ENCODE measurements at regions not wholly inside any gene's neighbourhood (a gene's known extent, or its start where the extent isn't known, plus 50 kb on each side); places are given as distances from the start of the nearest gene placed in this dataset.

DNA sequence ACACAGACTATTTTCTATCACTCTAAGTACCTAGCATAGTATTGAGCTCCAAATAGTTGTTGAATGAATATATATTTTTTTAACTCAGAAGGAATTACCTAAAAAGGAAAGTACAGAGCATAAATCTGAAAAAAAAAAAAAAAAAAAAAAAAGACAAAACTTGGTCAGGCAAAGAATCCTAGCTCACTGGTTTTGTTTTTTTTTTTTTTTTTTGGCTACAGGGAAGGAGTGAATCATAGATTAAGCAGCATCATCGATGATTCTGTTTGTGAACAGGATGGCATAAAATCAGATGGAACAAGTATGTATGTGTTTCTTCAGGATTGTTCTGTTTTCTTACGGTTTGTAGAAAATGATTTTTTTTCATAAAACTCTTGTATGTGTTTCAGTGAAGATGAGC is 66.1 kb upstream of the BCAT1 start:
- H3K4me1 ChIP-seq (ENCODE audit: low read length): peaks cover 3% of the 10 kb centered on the region

DNA sequence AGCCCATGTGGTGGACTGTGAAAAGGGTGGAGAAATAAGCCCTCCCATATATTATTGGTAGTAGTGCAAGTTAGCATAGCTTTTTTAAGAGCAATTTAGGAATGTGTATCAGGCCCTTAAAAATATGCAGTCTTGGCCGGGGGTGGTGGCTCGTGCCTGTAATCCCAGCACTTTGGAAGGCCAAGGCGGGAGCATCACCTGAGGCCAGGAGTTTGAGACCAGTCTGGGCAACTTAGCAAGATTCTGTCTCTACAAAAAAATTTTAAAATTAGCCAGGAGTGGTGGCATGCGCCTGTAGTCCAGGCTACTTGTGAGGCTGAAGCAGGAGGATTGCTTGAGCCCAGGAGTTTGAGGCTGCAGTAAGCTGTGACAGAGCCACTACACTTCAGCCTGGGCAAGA is 64.2 kb upstream of the BCAT1 start:
- H3K36me3 ChIP-seq (replicated peaks; ENCODE audit: low read depth, low read length): no peaks in the 10 kb centered on the region
- no peak overlapping the region for H3K9ac ChIP-seq (ENCODE audit: low read length)
- H3K4me3 ChIP-seq (ENCODE audit: low read length): no peak overlapping the region
- no peak overlapping the region for H2AFZ ChIP-seq (ENCODE audit: low read depth, low read length)
- no peaks in the 10 kb centered on the region for H3K27me3 ChIP-seq (ENCODE audit: low read depth, low read length)
- no peak overlapping the region for H3K27ac ChIP-seq (ENCODE audit: low read length)
- H3K79me2 ChIP-seq (ENCODE audit: low read length): no peaks in the 10 kb centered on the region
- H4K20me1 ChIP-seq (ENCODE audit: insufficient read depth, low read length): no peaks in the 10 kb centered on the region
- no peaks in the 10 kb centered on the region for H3K9me3 ChIP-seq (ENCODE audit: insufficient read depth, low read length)
- no peak overlapping the region for H3K4me2 ChIP-seq (ENCODE audit: low read length)
- TF ChIP-seq, protein P1, sequence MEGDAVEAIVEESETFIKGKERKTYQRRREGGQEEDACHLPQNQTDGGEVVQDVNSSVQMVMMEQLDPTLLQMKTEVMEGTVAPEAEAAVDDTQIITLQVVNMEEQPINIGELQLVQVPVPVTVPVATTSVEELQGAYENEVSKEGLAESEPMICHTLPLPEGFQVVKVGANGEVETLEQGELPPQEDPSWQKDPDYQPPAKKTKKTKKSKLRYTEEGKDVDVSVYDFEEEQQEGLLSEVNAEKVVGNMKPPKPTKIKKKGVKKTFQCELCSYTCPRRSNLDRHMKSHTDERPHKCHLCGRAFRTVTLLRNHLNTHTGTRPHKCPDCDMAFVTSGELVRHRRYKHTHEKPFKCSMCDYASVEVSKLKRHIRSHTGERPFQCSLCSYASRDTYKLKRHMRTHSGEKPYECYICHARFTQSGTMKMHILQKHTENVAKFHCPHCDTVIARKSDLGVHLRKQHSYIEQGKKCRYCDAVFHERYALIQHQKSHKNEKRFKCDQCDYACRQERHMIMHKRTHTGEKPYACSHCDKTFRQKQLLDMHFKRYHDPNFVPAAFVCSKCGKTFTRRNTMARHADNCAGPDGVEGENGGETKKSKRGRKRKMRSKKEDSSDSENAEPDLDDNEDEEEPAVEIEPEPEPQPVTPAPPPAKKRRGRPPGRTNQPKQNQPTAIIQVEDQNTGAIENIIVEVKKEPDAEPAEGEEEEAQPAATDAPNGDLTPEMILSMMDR (IDR thresholded peaks at IDR 0.05; ENCODE audit: low read depth, low read length): no peak
- no peak for TF ChIP-seq EZH2phosphoT487 (IDR thresholded peaks at IDR 0.05; ENCODE audit: low read depth)
- H3K4me1 ChIP-seq (ENCODE audit: low read length): peaks cover 10% of the 10 kb centered on the region

More for the DNA sequence above, 66.1 kb upstream of the BCAT1 start:
- H2AFZ ChIP-seq (ENCODE audit: low read depth, low read length): no peak overlapping the region
- no peak overlapping the region for H3K4me3 ChIP-seq (ENCODE audit: low read length)
- H3K36me3 ChIP-seq (replicated peaks; ENCODE audit: low read depth, low read length): no peaks in the 10 kb centered on the region
- TF ChIP-seq, protein P1 (IDR thresholded peaks at IDR 0.05; ENCODE audit: low read depth, low read length): no peak
- TF ChIP-seq EZH2phosphoT487 (IDR thresholded peaks at IDR 0.05; ENCODE audit: low read depth): no peak
- H3K9me3 ChIP-seq (ENCODE audit: insufficient read depth, low read length): no peaks in the 10 kb centered on the region
- H3K27ac ChIP-seq (ENCODE audit: low read length): no peak overlapping the region
- no peak overlapping the region for H3K4me2 ChIP-seq (ENCODE audit: low read length)
- no peaks in the 10 kb centered on the region for H3K79me2 ChIP-seq (ENCODE audit: low read length)
- H3K9ac ChIP-seq (ENCODE audit: low read length): no peak overlapping the region
- 0 out of 2 replicates have a peak, but pooled peaks cover 3% of the 10 kb centered on the region for H3K27me3 ChIP-seq (ENCODE audit: low read depth, low read length)
- H4K20me1 ChIP-seq (ENCODE audit: insufficient read depth, low read length): no peaks in the 10 kb centered on the region

DNA sequence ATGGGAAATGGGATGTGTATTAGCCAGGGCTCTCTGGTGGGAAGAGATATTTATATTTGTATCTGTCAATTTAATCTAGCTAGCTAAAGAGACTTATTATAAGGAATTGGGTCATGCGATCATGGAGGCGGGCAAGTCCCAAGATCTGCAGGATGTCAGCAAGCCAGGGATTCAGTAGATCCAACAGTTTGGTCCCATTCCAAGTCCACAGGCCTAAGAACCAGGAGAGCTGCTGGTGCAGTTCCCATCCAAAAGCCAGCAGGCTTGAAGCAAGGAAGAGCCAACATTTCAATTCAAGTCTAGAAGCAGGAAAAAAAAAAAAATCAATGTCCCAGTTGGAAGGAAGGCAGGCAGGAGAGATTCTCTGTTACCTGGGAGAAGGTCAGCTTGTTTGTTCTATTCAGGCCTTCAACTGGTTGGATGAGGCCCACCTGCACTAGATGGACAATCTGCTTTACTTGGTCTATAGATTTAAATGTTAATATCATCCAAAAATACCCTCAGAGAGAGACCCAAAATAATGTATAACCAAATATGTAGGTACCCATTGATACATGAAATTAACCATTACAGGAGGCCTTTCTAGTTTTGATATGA is 60.7 kb upstream of the BCAT1 start:
- Histone ChIP-seq H4K20me1 (ENCODE audit: insufficient read depth, low read length) (no peaks in the 10 kb centered on the region), H3K4me1 (ENCODE audit: low read length) (peaks cover 26% of the 10 kb centered on the region), H3K9ac (ENCODE audit: low read length) (no peak overlapping the region), H2AFZ (ENCODE audit: low read depth, low read length) (no peak overlapping the region), H3K4me2 (ENCODE audit: low read length) (no peak overlapping the region), H3K4me3 (ENCODE audit: low read length) (no peak overlapping the region), H3K9me3 (ENCODE audit: insufficient read depth, low read length) (no peaks in the 10 kb centered on the region), H3K36me3 (replicated peaks; ENCODE audit: low read depth, low read length) (no peaks in the 10 kb centered on the region), H3K27ac (ENCODE audit: low read length) (no peak overlapping the region), H3K27me3 (ENCODE audit: low read depth, low read length) (no peaks in the 10 kb centered on the region), H3K79me2 (ENCODE audit: low read length) (no peaks in the 10 kb centered on the region)
- TF ChIP-seq EZH2phosphoT487 (IDR thresholded peaks at IDR 0.05; ENCODE audit: low read depth): no peak
- TF ChIP-seq, protein P1 (IDR thresholded peaks at IDR 0.05; ENCODE audit: low read depth, low read length): no peak

DNA sequence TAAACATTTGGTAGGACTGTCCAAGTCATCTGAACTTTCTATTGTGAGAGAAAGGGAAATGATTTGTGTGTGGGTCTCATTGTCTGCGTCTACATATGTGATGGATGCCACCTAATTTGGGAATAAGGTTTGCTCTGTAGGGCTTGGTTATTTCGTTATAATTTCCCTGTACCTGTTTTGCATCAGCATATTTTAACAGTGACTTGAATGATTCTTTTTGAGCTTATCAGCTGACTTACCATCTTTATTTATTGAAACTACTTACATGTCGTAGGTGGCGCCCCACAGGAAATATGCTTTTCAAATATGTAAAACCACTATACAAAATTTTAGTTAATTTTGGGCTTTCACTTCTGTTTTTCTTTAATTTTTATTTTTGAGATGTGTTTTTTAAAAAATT is 56.5 kb upstream of the BCAT1 start:
- no peak for TF ChIP-seq EZH2phosphoT487 (IDR thresholded peaks at IDR 0.05; ENCODE audit: low read depth)
- TF ChIP-seq, protein P1 (IDR thresholded peaks at IDR 0.05; ENCODE audit: low read depth, low read length): no peak
- Histone ChIP-seq H3K4me2 (ENCODE audit: low read length) (peak overlapping the region; percentile 52), H3K79me2 (ENCODE audit: low read length) (no peaks in the 10 kb centered on the region), H3K9ac (ENCODE audit: low read length) (no peak overlapping the region), H3K9me3 (ENCODE audit: insufficient read depth, low read length) (no peaks in the 10 kb centered on the region), H4K20me1 (ENCODE audit: insufficient read depth, low read length) (no peaks in the 10 kb centered on the region), H3K36me3 (replicated peaks; ENCODE audit: low read depth, low read length) (no peaks in the 10 kb centered on the region), H3K27me3 (ENCODE audit: low read depth, low read length) (no peaks in the 10 kb centered on the region), H2AFZ (ENCODE audit: low read depth, low read length) (peak overlapping the region; percentile 8; the same call in 1 of the 2 replicates), H3K27ac (ENCODE audit: low read length) (peak overlapping the region; percentile 11), H3K4me3 (ENCODE audit: low read length) (0 out of 2 replicates have a peak overlapping the region, but pooled peaks have one; percentile 5), H3K4me1 (ENCODE audit: low read length) (peaks cover 48% of the 10 kb centered on the region)
